HFFc6 (cell line): ENCODE measurements at regions not wholly inside any gene's neighbourhood (a gene's known extent, or its start where the extent isn't known, plus 50 kb on each side); places are given as distances from the start of the nearest gene placed in this dataset.

ENCODE experiments used
- DNase-seq: peaks from one replicate; pipeline ENCODE4 v3.0.0-alpha.2; 2018
- H3K27ac Mint-ChIP-seq: 2 replicates; pipeline ENCODE4 v1.8.0; 2020; ENCODE audit warnings: mild to moderate bottlenecking, mixed read lengths
- H3K27me3 Mint-ChIP-seq: 2 replicates; pipeline ENCODE4 v1.8.0; 2021; ENCODE audit warnings: mild to moderate bottlenecking, moderate library complexity, mixed read lengths; ENCODE audit not compliant: insufficient read depth
- H3K36me3 Mint-ChIP-seq: 2 replicates; pipeline ENCODE4 v1.8.0; 2021; ENCODE audit warnings: low read depth, mixed read lengths
- H3K4me1 Mint-ChIP-seq: 2 replicates; pipeline ENCODE4 v1.8.0; 2020; ENCODE audit warnings: low read depth, mixed read lengths
- H3K4me3 Mint-ChIP-seq: 2 replicates; pipeline ENCODE4 v1.8.0; 2020; ENCODE audit warnings: mild to moderate bottlenecking, moderate library complexity, mixed read lengths
- H3K9me3 Mint-ChIP-seq: 2 replicates; pipeline ENCODE4 v1.8.0; 2020; ENCODE audit warnings: mild to moderate bottlenecking, mixed read lengths
- CTCF ChIP-seq: fragments of 200-600 bp; sonication (generic); IDR thresholded peaks from 2 replicates; pipeline ENCODE4 v1.5.0; 2021; ENCODE audit warnings: antibody characterized with exemption, mild to moderate bottlenecking

- no peak overlapping the region for H3K4me3 Mint-ChIP-seq
- peaks cover 34% of the 10 kb centered on the region for H3K9me3 Mint-ChIP-seq
- no peak for TF ChIP-seq CTCF
- no peak for DNase-seq
- H3K4me1 Mint-ChIP-seq = no peaks in the 10 kb centered on the region
- H3K27me3 Mint-ChIP-seq = no peaks in the 10 kb centered on the region
- H3K36me3 Mint-ChIP-seq = no peaks in the 10 kb centered on the region
- no peak overlapping the region for H3K27ac Mint-ChIP-seq
Measured at GRCh38 chr13:71244161-71244560, 622.8 kb downstream of the DACH1 start.

GRCh38 chr13:71242201-71242600 is 624.8 kb downstream of the DACH1 start:
- TF ChIP-seq CTCF = no peak
- Mint-ChIP-seq H3K4me1 (no peaks in the 10 kb centered on the region), H3K4me3 (no peak overlapping the region), H3K27ac (no peak overlapping the region), H3K9me3 (peaks cover 25% of the 10 kb centered on the region), H3K36me3 (no peaks in the 10 kb centered on the region), H3K27me3 (no peaks in the 10 kb centered on the region)
- no peak for DNase-seq

- no peak for TF ChIP-seq CTCF
- H3K4me3 Mint-ChIP-seq = no peak overlapping the region
- no peaks in the 10 kb centered on the region for H3K4me1 Mint-ChIP-seq
- H3K27ac Mint-ChIP-seq = no peak overlapping the region
- H3K36me3 Mint-ChIP-seq = no peaks in the 10 kb centered on the region
- peaks cover 25% of the 10 kb centered on the region for H3K9me3 Mint-ChIP-seq
- no peak for DNase-seq
- no peaks in the 10 kb centered on the region for H3K27me3 Mint-ChIP-seq
Measured at GRCh38 chr13:71240911-71241310, 626.1 kb downstream of the DACH1 start.

GRCh38 chr13:71237332-71237731 is 629.7 kb downstream of the DACH1 start:
- no peaks in the 10 kb centered on the region for H3K36me3 Mint-ChIP-seq
- no peaks in the 10 kb centered on the region for H3K27me3 Mint-ChIP-seq
- H3K9me3 Mint-ChIP-seq = peaks cover 17% of the 10 kb centered on the region
- DNase-seq = no peak
- H3K4me1 Mint-ChIP-seq = no peaks in the 10 kb centered on the region
- no peak overlapping the region for H3K27ac Mint-ChIP-seq
- no peak for TF ChIP-seq CTCF
- H3K4me3 Mint-ChIP-seq = no peak overlapping the region

- no peaks in the 10 kb centered on the region for H3K27me3 Mint-ChIP-seq
- no peak overlapping the region for H3K4me3 Mint-ChIP-seq
- H3K27ac Mint-ChIP-seq = no peak overlapping the region
- no peak for DNase-seq
- H3K36me3 Mint-ChIP-seq = no peaks in the 10 kb centered on the region
- no peak for TF ChIP-seq CTCF
- H3K4me1 Mint-ChIP-seq = no peaks in the 10 kb centered on the region
- peaks cover 43% of the 10 kb centered on the region for H3K9me3 Mint-ChIP-seq
Measured at GRCh38 chr13:71219698-71220415, 647.1 kb downstream of the DACH1 start.
